ENCODE measurements at regions not wholly inside any gene's neighbourhood (a gene's known extent, or its start where the extent isn't known, plus 50 kb on each side); places are given as distances from the start of the nearest gene placed in this dataset.

GRCh38 chr6:144855375-144855774, 570.2 kb downstream of the UTRN start:
- no peak for TF ChIP-seq CTCF (IDR thresholded peaks at IDR 0.05)
- TF ChIP-seq POLR2AphosphoS5 (IDR thresholded peaks at IDR 0.05; ENCODE audit: insufficient read depth in 1 of 2, low read depth in 1 of 2), result no peak

Data from vagina (tissue), 2 donors.